Amygdala (tissue), 56 donors: ENCODE measurements at regions not wholly inside any gene's neighbourhood (a gene's known extent, or its start where the extent isn't known, plus 50 kb on each side); places are given as distances from the start of the nearest gene placed in this dataset.
"Not testable (repeated sequence)": the region's sequence is repeated elsewhere in the genome, so short reads cannot be mapped to it uniquely, and the experiment has no call there.

Experiments
- DNase-seq, 56 donors: peaks; one replicate each; lab custom pipeline; 2025; lab: John Stamatoyannopoulos, UW

- DNase-seq, result no peak
Measured at GRCh38 chr2:236479814-236480213, 89.8 kb upstream of the ACKR3 start.

- DNase-seq, result no peak
Measured at GRCh38 chr2:236483102-236483501, 86.5 kb upstream of the ACKR3 start.

- peak in 1 of 56 donors; percentile 20 for DNase-seq
Measured at GRCh38 chr2:236485519-236485918, 84.1 kb upstream of the ACKR3 start.

- DNase-seq, result not testable (repeated sequence)
Measured at GRCh38 chr2:236489083-236489482, 80.5 kb upstream of the ACKR3 start.

GRCh38 chr2:236489895-236490404 lies 79.7 kb upstream of the ACKR3 start:
- DNase-seq, result no peak

- DNase-seq, result no peak
Measured at GRCh38 chr2:236496340-236496739, 73.3 kb upstream of the ACKR3 start.

- peak in 1 of 56 donors; percentile 15 for DNase-seq
Measured at GRCh38 chr2:236498369-236498768, 71.3 kb upstream of the ACKR3 start.

- DNase-seq, result no peak
Measured at GRCh38 chr2:236499691-236500578, 69.7 kb upstream of the ACKR3 start.

GRCh38 chr2:236501026-236501425 lies 68.6 kb upstream of the ACKR3 start:
- DNase-seq, result no peak

- DNase-seq, result no peak
Measured at GRCh38 chr2:236501531-236501930, 68.1 kb upstream of the ACKR3 start.

GRCh38 chr2:236503100-236503499 lies 66.5 kb upstream of the ACKR3 start:
- no peak for DNase-seq

GRCh38 chr2:236503583-236503982 lies 66.0 kb upstream of the ACKR3 start:
- peak in 13 of 56 donors; percentile 7 to 63 (median 23) for DNase-seq

- DNase-seq, result no peak
Measured at GRCh38 chr2:236505041-236505440, 64.6 kb upstream of the ACKR3 start.

- no peak for DNase-seq
Measured at GRCh38 chr2:236505648-236506047, 64.0 kb upstream of the ACKR3 start.

GRCh38 chr2:236507393-236508085 lies 62.1 kb upstream of the ACKR3 start:
- peak in 27 of 56 donors; percentile 8 to 74 (median 31) for DNase-seq

GRCh38 chr2:236508466-236508865 lies 61.2 kb upstream of the ACKR3 start:
- DNase-seq, result no peak

- DNase-seq, result no peak
Measured at GRCh38 chr2:236510034-236510433, 59.6 kb upstream of the ACKR3 start.

GRCh38 chr2:236511266-236511665 lies 58.4 kb upstream of the ACKR3 start:
- no peak for DNase-seq

GRCh38 chr2:236512267-236512666 lies 57.4 kb upstream of the ACKR3 start:
- no peak for DNase-seq

- peak in 26 of 56 donors; percentile 8 to 62 (median 26) for DNase-seq
Measured at GRCh38 chr2:236512902-236513435, 56.7 kb upstream of the ACKR3 start.

- DNase-seq, result no peak
Measured at GRCh38 chr2:236513956-236514355, 55.7 kb upstream of the ACKR3 start.
